Smooth muscle cell (in vitro differentiated cells): ENCODE measurements at regions not wholly inside any gene's neighbourhood (a gene's known extent, or its start where the extent isn't known, plus 50 kb on each side); places are given as distances from the start of the nearest gene placed in this dataset.
"Not testable (repeated sequence)": the region's sequence is repeated elsewhere in the genome, so short reads cannot be mapped to it uniquely, and the experiment has no call there.

Experiments
- DNase-seq: peaks from one replicate; lab custom pipeline; 2025; ENCODE audit not compliant: unreplicated experiment; lab: John Stamatoyannopoulos, UW
- H2AFZ ChIP-seq: fragments of 200-600 bp; sonication (generic); 2 replicates; pipeline ENCODE4 v1.6.0; 2016; ENCODE audit warnings: antibody characterized with exemption, low read depth, mild to moderate bottlenecking
- H3F3A ChIP-seq: fragments of 200-600 bp; sonication (generic); 2 replicates; pipeline ENCODE4 v1.6.0; 2017; ENCODE audit warnings: antibody characterized with exemption, low read depth
- H3K27ac ChIP-seq: fragments of 200-600 bp; sonication (generic); 2 replicates; pipeline ENCODE4 v1.5.1; 2016; ENCODE audit warnings: low read depth, mild to moderate bottlenecking
- H3K27me3 ChIP-seq: fragments of 200-600 bp; sonication (generic); 2 replicates; pipeline ENCODE4 v1.6.1; 2016; ENCODE audit warnings: low read depth, mild to moderate bottlenecking
- H3K36me3 ChIP-seq: fragments of 200-600 bp; sonication (generic); 2 replicates; pipeline ENCODE4 v1.5.1; 2016; ENCODE audit warnings: low read depth
- H3K4me1 ChIP-seq: fragments of 200-600 bp; sonication (generic); 2 replicates; pipeline ENCODE4 v1.5.1; 2016; ENCODE audit warnings: low read depth
- H3K4me2 ChIP-seq: fragments of 200-600 bp; sonication (generic); 2 replicates; pipeline ENCODE4 v1.6.0; 2016; ENCODE audit warnings: mild to moderate bottlenecking
- H3K4me3 ChIP-seq: fragments of 200-600 bp; sonication (generic); 2 replicates; pipeline ENCODE4 v1.5.1; 2016; ENCODE audit warnings: mild to moderate bottlenecking
- H3K79me2 ChIP-seq: fragments of 200-600 bp; sonication (generic); 2 replicates; pipeline ENCODE4 v1.6.0; 2016; ENCODE audit warnings: low read depth, mild to moderate bottlenecking
- H3K9ac ChIP-seq: fragments of 200-600 bp; sonication (generic); 2 replicates; pipeline ENCODE4 v1.6.0; 2016; ENCODE audit warnings: low read depth
- H3K9me3 ChIP-seq: fragments of 200-600 bp; sonication (generic); replicated peaks from 2 replicates; pipeline ENCODE4 v1.5.1; 2016; ENCODE audit warnings: low read depth
- H4K20me1 ChIP-seq: fragments of 200-600 bp; sonication (generic); 2 replicates; pipeline ENCODE4 v1.6.0; 2016; ENCODE audit warnings: low read depth
- CTCF ChIP-seq: fragments of 200-600 bp; sonication (generic); IDR thresholded peaks from 2 replicates; pipeline ENCODE4 v1.5.1; 2017; ENCODE audit warnings: borderline replicate concordance, mild to moderate bottlenecking, antibody characterized with exemption; ENCODE audit not compliant: insufficient read depth, poor library complexity, severe bottlenecking
- WGBS: methylation state at CpG from one replicate; pipeline ENCODE4 v1.1.7; 2016; ENCODE audit warnings: low lambda C conversion rate; 5-methylcytosine and 5-hydroxymethylcytosine counted together

- H4K20me1 ChIP-seq = no peaks in the 10 kb centered on the region
- DNase-seq = no peak
Measured at GRCh38 chr13:61880578-61881283, 465.1 kb upstream of the PCDH20 start.

DNA sequence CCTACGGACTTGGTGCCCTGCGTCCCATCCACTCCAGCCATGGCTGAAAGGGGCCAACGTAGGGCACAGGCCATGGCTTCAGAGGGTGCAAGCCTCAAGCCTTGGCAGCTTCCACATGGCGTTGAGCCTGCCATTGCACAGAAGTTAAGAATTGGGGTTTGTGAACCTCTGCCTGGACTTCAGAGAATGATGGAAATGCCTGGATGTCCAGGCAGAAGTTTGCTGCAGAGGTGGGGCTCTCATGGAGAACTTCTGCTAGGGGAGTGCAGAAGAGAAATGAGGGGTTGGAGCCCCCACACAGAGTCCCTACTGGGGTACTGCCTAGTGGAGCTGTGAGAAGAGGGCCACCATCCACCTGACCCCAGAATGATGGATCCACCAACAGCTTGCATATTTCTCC is 462.9 kb upstream of the PCDH20 start:
- H3K4me1 ChIP-seq, H3K4me2 ChIP-seq, DNase-seq, H3K9me3 ChIP-seq, H3K27ac ChIP-seq, H3K9ac ChIP-seq, H3K36me3 ChIP-seq, H3K79me2 ChIP-seq, H3F3A ChIP-seq, H3K4me3 ChIP-seq, H2AFZ ChIP-seq, H3K27me3 ChIP-seq, H4K20me1 ChIP-seq: not testable (repeated sequence)
- WGBS = 93% methylated on average over 4 of the region's 4 CpGs

More at GRCh38 chr13:61880578-61881283, 465.1 kb upstream of the PCDH20 start:
- H3K27me3 ChIP-seq = no peaks in the 10 kb centered on the region
- WGBS = 46% methylated on average over 3 of the region's 3 CpGs
- no peak overlapping the region for H3K4me3 ChIP-seq
- H3K4me2 ChIP-seq = no peak overlapping the region
- no peak overlapping the region for H3K9ac ChIP-seq
- no peaks in the 10 kb centered on the region for H3K36me3 ChIP-seq
- H2AFZ ChIP-seq = peak overlapping the region; percentile 7
- H3F3A ChIP-seq = no peaks in the 10 kb centered on the region
- peak; percentile 63 for TF ChIP-seq CTCF
- H3K4me1 ChIP-seq = no peaks in the 10 kb centered on the region
- H3K27ac ChIP-seq = no peak overlapping the region
- no peaks in the 10 kb centered on the region for H3K9me3 ChIP-seq
- H3K79me2 ChIP-seq = no peaks in the 10 kb centered on the region

- WGBS = 80% methylated on average over 2 of the region's 2 CpGs
Measured at GRCh38 chr13:61874970-61875579, 459.4 kb upstream of the PCDH20 start.

GRCh38 chr13:61873717-61874116 is 458.1 kb upstream of the PCDH20 start:
- Histone ChIP-seq H3K36me3 (no peaks in the 10 kb centered on the region), H3K4me3 (no peak overlapping the region), H4K20me1 (no peaks in the 10 kb centered on the region), H2AFZ (no peak overlapping the region), H3K27me3 (no peaks in the 10 kb centered on the region), H3K4me1 (no peaks in the 10 kb centered on the region), H3F3A (no peaks in the 10 kb centered on the region), H3K27ac (no peak overlapping the region), H3K79me2 (no peaks in the 10 kb centered on the region), H3K9me3 (peaks cover 3% of the 10 kb centered on the region), H3K9ac (no peak overlapping the region), H3K4me2 (no peak overlapping the region)
- no peak for DNase-seq
- no peak for TF ChIP-seq CTCF

More at GRCh38 chr13:61874970-61875579, 459.4 kb upstream of the PCDH20 start:
- Histone ChIP-seq H3K4me2 (no peak overlapping the region), H3K4me1 (no peaks in the 10 kb centered on the region), H3K27ac (no peak overlapping the region), H3F3A (no peaks in the 10 kb centered on the region), H3K4me3 (no peak overlapping the region), H3K79me2 (no peaks in the 10 kb centered on the region), H3K9ac (no peak overlapping the region), H3K27me3 (no peaks in the 10 kb centered on the region), H3K36me3 (no peaks in the 10 kb centered on the region), H2AFZ (no peak overlapping the region), H3K9me3 (no peaks in the 10 kb centered on the region), H4K20me1 (no peaks in the 10 kb centered on the region)
- TF ChIP-seq CTCF = no peak
- DNase-seq = no peak
